Activated T-helper 17 cell treated with anti-CD3 and anti-CD28 coated beads, Interleukin-2, amount 50 U/mL, for 72 hours (primary cell): ENCODE measurements at regions not wholly inside any gene's neighbourhood (a gene's known extent, or its start where the extent isn't known, plus 50 kb on each side); places are given as distances from the start of the nearest gene placed in this dataset.

ENCODE experiments used
- ATAC-seq: fragments of 150-1000 bp; cut with Tn5 transposase; replicated peaks from 2 replicates; pipeline ENCODE4 v1.10.0; 2021; ENCODE audit warnings: mild to moderate bottlenecking, moderate library complexity
- H3K27ac Mint-ChIP-seq: one replicate; pipeline ENCODE4 v1.8.0; 2022; ENCODE audit warnings: mixed read lengths
- H3K27me3 Mint-ChIP-seq: one replicate; pipeline ENCODE4 v1.8.0; 2022; ENCODE audit warnings: mixed read lengths
- H3K36me3 Mint-ChIP-seq: one replicate; pipeline ENCODE4 v1.8.0; 2022; ENCODE audit warnings: low read depth, mild to moderate bottlenecking, mixed read lengths
- H3K4me1 Mint-ChIP-seq: one replicate; pipeline ENCODE4 v1.8.0; 2022; ENCODE audit warnings: mixed read lengths
- H3K4me3 Mint-ChIP-seq: one replicate; pipeline ENCODE4 v1.8.0; 2022; ENCODE audit warnings: mild to moderate bottlenecking, mixed read lengths
- H3K9me3 Mint-ChIP-seq: one replicate; pipeline ENCODE4 v1.8.0; 2022; ENCODE audit warnings: mixed read lengths

- Mint-ChIP-seq H3K9me3 (peaks cover 6% of the 10 kb centered on the region), H3K4me3 (peak overlapping the region; percentile 76), H3K36me3 (peaks cover 6% of the 10 kb centered on the region), H3K4me1 (peaks cover 66% of the 10 kb centered on the region), H3K27me3 (no peaks in the 10 kb centered on the region), H3K27ac (peak overlapping the region; percentile 20)
- ATAC-seq = no peak
Observed at GRCh38 chr12:92032965-92033364, 112.7 kb downstream of the BTG1 start.

GRCh38 chr12:92032101-92032500, 113.5 kb downstream of the BTG1 start:
- H3K9me3 Mint-ChIP-seq = peaks cover 6% of the 10 kb centered on the region
- H3K4me1 Mint-ChIP-seq = peaks cover 64% of the 10 kb centered on the region
- peaks cover 6% of the 10 kb centered on the region for H3K36me3 Mint-ChIP-seq
- ATAC-seq = no peak
- peak overlapping the region; percentile 76 for H3K4me3 Mint-ChIP-seq
- no peaks in the 10 kb centered on the region for H3K27me3 Mint-ChIP-seq
- H3K27ac Mint-ChIP-seq = peak overlapping the region; percentile 60

GRCh38 chr12:92030618-92031017, 115.0 kb downstream of the BTG1 start:
- Mint-ChIP-seq H3K27ac (peak overlapping the region; percentile 73), H3K4me3 (peak overlapping the region; percentile 76), H3K4me1 (peaks cover 59% of the 10 kb centered on the region), H3K27me3 (no peaks in the 10 kb centered on the region), H3K9me3 (peaks cover 6% of the 10 kb centered on the region), H3K36me3 (peaks cover 6% of the 10 kb centered on the region)
- peak; percentile 93 for ATAC-seq

GRCh38 chr12:92029902-92030586, 115.6 kb downstream of the BTG1 start:
- peaks cover 6% of the 10 kb centered on the region for H3K9me3 Mint-ChIP-seq
- peak overlapping the region; percentile 73 for H3K27ac Mint-ChIP-seq
- peak; percentile 3 for ATAC-seq
- H3K4me1 Mint-ChIP-seq = peaks cover 54% of the 10 kb centered on the region
- no peaks in the 10 kb centered on the region for H3K27me3 Mint-ChIP-seq
- peaks cover 5% of the 10 kb centered on the region for H3K36me3 Mint-ChIP-seq
- H3K4me3 Mint-ChIP-seq = peak overlapping the region; percentile 76

GRCh38 chr12:92029136-92029535, 116.5 kb downstream of the BTG1 start:
- H3K4me3 Mint-ChIP-seq = peak overlapping the region; percentile 76
- ATAC-seq = peak; percentile 13
- peaks cover 6% of the 10 kb centered on the region for H3K9me3 Mint-ChIP-seq
- H3K36me3 Mint-ChIP-seq = no peaks in the 10 kb centered on the region
- H3K27me3 Mint-ChIP-seq = no peaks in the 10 kb centered on the region
- H3K4me1 Mint-ChIP-seq = peaks cover 49% of the 10 kb centered on the region
- H3K27ac Mint-ChIP-seq = peak overlapping the region; percentile 24

DNA sequence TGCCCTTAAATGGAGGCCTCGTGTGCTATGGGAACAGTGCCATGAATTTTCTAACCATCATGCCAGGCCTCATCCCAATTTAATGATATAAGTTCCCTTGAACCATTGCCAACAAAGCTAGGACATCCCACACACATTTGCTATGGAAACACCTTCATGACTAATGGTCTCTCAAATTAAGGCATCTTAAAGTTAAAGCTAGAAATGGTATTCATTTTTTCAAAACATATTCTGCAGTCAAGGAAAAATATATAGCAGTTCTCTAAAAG, 117.3 kb downstream of the BTG1 start:
- ATAC-seq = no peak
- Mint-ChIP-seq H3K9me3 (peaks cover 6% of the 10 kb centered on the region), H3K36me3 (no peaks in the 10 kb centered on the region), H3K4me3 (peak overlapping the region; percentile 76), H3K27ac (peak overlapping the region; percentile 4), H3K4me1 (peaks cover 45% of the 10 kb centered on the region), H3K27me3 (no peaks in the 10 kb centered on the region)

GRCh38 chr12:92027701-92028440, 117.8 kb downstream of the BTG1 start:
- Mint-ChIP-seq H3K9me3 (peaks cover 6% of the 10 kb centered on the region), H3K27ac (peak overlapping the region; percentile 4), H3K4me3 (peak overlapping the region; percentile 76), H3K4me1 (peaks cover 43% of the 10 kb centered on the region), H3K36me3 (no peaks in the 10 kb centered on the region), H3K27me3 (no peaks in the 10 kb centered on the region)
- no peak for ATAC-seq

GRCh38 chr12:92027243-92027642, 118.4 kb downstream of the BTG1 start:
- Mint-ChIP-seq H3K4me3 (peak overlapping the region; percentile 76), H3K36me3 (no peaks in the 10 kb centered on the region), H3K4me1 (peaks cover 40% of the 10 kb centered on the region), H3K27ac (peak overlapping the region; percentile 4), H3K9me3 (peaks cover 3% of the 10 kb centered on the region), H3K27me3 (no peaks in the 10 kb centered on the region)
- ATAC-seq = no peak

DNA sequence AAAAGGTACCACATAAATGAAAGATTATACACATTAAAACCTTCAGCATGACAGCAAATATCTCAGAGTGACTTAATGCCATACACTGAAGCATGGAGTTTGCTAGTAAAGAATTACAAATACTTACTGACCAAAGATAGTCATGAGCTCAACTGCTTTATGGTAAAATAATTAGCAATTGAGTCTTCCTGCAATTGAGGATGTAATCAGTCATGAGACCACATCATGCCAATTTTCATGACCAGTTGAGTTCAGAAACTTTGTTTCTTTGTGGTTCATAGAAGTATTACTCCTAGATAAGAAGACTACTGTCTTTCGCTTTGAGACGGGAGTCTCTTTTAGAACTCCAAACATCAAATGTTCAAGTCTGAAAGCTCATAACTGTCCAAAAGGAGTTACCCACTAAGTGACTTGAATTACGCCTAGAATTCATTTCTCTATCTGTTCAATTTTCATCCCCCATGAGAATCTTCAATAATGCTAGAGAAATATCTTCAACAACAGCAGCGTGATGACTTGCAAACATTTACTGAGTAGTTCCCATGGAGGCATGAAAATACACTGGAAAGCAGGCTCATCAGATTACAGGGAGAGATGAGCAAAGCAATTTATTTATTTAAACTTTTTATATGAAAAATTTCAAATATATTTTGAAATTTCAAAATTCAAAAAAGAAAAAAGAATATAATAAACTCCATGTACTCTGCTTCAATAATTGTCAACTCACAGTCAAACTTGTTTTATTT, 120.0 kb downstream of the BTG1 start:
- H3K4me3 Mint-ChIP-seq = no peak overlapping the region
- H3K27ac Mint-ChIP-seq = no peak overlapping the region
- no peak for ATAC-seq
- peaks cover 3% of the 10 kb centered on the region for H3K9me3 Mint-ChIP-seq
- H3K27me3 Mint-ChIP-seq = no peaks in the 10 kb centered on the region
- no peaks in the 10 kb centered on the region for H3K36me3 Mint-ChIP-seq
- H3K4me1 Mint-ChIP-seq = peaks cover 37% of the 10 kb centered on the region

GRCh38 chr12:92022093-92022492, 123.6 kb downstream of the BTG1 start:
- no peaks in the 10 kb centered on the region for H3K27me3 Mint-ChIP-seq
- H3K4me3 Mint-ChIP-seq = no peak overlapping the region
- H3K4me1 Mint-ChIP-seq = peaks cover 15% of the 10 kb centered on the region
- ATAC-seq = no peak
- H3K27ac Mint-ChIP-seq = no peak overlapping the region
- H3K36me3 Mint-ChIP-seq = no peaks in the 10 kb centered on the region
- H3K9me3 Mint-ChIP-seq = peaks cover 4% of the 10 kb centered on the region

DNA sequence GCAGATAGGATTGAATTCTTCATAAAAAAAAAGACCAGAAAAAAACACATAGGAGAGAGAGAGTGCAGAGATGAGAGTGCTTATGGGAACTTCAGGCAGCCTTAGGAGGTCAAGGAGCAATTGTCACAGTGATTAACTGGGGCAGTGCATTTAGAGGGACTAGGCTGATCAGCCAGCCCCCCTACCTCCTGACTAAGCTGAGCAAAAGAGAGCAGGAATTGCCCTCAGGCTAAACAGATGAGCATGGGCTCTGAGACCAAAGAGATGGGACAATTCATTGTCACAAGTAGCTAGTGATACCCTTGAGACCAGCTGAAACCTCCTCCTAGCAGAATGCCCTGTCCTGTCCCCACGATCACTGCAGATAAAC, 124.0 kb downstream of the BTG1 start:
- Mint-ChIP-seq H3K9me3 (peaks cover 4% of the 10 kb centered on the region), H3K27me3 (no peaks in the 10 kb centered on the region), H3K27ac (no peak overlapping the region), H3K4me3 (peak overlapping the region; percentile 5), H3K4me1 (peaks cover 14% of the 10 kb centered on the region), H3K36me3 (no peaks in the 10 kb centered on the region)
- ATAC-seq = no peak

DNA sequence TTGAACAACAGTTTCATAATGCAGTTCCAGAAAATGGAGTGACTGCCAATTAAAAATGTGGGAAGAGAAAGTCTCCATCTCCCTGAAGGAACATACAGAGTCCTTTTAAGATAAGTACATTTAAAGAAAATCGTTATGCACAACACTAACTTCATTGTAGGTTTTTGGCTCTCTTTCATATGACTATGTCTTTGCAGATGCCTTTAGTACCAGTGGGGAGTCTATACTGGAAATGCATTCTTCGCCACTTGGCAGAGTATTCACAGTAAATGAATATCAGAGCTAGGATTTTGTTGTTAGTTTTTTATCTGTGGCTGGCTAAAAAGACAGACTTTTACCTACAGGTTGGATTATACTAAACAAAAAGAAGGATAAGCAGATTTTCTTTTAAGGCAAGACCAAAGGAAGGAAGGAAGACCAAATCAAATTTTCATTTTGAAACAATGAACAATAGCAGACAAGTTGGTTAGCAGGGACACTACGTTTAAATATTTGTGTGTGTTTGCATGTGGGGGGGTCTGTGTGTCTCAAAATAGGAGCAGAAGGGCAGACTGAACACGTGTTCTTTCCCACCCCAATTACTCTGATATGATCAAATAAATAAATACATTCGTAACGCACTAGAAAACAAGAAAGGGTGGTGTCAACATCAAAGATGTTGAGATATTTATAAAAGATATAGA, 124.5 kb downstream of the BTG1 start:
- Mint-ChIP-seq H3K27ac (no peak overlapping the region), H3K36me3 (no peaks in the 10 kb centered on the region), H3K4me3 (peak overlapping the region; percentile 5), H3K9me3 (peaks cover 4% of the 10 kb centered on the region), H3K27me3 (no peaks in the 10 kb centered on the region), H3K4me1 (peaks cover 11% of the 10 kb centered on the region)
- no peak for ATAC-seq

DNA sequence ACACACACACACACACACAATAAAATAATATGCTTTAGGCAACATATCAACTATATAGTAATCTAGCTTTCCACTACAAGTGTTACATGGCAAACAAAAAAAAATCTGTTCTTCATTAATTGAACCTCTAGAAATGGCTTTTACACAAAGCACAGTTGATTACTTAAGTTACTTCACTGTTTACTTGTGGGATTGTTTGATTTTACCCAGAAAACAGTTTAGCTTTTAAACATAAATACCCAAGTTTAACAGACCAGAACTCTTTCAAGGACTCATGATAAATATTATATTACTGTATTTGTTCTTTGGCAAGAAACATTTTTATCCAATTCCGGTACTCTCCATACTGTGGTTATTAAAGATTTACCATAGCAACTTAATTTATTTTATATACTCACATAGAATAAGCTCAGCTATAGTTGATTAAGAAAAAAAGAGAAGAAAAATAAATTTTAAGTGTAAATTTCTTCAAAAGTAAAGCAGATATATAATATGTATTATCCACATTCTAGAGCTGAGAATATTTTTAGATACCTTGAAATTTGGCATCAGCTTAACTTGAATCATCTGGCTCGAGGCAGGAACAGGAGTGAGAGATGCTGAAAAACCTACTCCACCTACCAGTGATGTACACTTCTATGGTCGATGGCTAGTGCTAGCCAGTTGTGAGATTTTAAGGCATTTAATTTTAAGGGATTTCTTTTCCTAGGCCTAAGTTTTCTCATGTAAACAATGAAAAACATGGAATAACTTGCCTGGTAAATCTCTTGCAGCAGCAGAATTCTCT, 126.0 kb downstream of the BTG1 start:
- Mint-ChIP-seq H3K27ac (no peak overlapping the region), H3K27me3 (no peaks in the 10 kb centered on the region), H3K9me3 (peaks cover 4% of the 10 kb centered on the region), H3K4me3 (no peak overlapping the region), H3K36me3 (no peaks in the 10 kb centered on the region), H3K4me1 (peaks cover 8% of the 10 kb centered on the region)
- no peak for ATAC-seq

GRCh38 chr12:92012691-92013090, 133.0 kb downstream of the BTG1 start:
- Mint-ChIP-seq H3K4me3 (no peak overlapping the region), H3K36me3 (no peaks in the 10 kb centered on the region), H3K9me3 (no peaks in the 10 kb centered on the region), H3K4me1 (peaks cover 11% of the 10 kb centered on the region), H3K27ac (no peak overlapping the region), H3K27me3 (no peaks in the 10 kb centered on the region)
- ATAC-seq = no peak
